IPS-NIHi7 (cell line): ENCODE measurements at regions not wholly inside any gene's neighbourhood (a gene's known extent, or its start where the extent isn't known, plus 50 kb on each side); places are given as distances from the start of the nearest gene placed in this dataset.

Source experiments
- DNase-seq: peaks from one replicate; pipeline ENCODE4 v3.0.0; 2012; ENCODE audit warnings: mixed read lengths; ENCODE audit errors: extremely low spot score

DNA sequence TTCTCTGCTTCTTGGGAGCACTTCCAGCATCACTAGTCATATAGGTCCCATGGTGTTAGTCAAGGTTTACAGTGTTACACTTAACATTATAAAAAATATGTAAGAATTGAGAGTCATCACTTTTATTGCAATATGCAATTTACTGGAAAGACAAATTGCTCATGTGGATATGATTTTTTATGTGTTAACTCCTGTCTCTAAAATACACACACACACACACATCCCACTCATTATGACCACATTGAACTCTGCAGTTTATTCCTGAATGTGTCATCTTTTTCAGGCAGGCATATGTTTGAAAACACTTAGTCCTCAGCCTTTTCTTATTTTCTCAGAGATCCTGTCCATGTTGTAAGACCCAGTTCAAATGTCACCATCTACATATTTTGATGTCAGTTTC, 148.5 kb upstream of the MRPS30 start:
- DNase-seq: no peak

DNA sequence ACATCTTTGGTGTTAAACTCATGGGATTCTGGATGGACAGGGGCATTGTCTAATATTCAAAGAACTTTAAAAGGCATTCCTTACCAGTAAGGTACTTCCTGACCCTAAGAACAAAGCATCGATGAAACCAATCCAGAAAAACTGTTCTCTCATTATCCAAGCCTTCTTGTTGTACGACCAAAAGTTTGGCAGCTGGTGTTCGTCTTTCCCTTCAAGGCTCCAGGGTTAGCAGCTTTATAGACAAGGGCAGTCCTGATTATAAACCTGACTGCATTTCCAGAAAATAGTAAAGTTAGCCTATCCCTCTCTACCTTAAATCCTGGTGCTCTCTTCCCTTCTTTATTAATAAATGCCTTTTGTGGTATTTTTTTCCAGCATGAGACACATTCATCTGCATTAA, 149.4 kb upstream of the MRPS30 start:
- DNase-seq: no peak

DNA sequence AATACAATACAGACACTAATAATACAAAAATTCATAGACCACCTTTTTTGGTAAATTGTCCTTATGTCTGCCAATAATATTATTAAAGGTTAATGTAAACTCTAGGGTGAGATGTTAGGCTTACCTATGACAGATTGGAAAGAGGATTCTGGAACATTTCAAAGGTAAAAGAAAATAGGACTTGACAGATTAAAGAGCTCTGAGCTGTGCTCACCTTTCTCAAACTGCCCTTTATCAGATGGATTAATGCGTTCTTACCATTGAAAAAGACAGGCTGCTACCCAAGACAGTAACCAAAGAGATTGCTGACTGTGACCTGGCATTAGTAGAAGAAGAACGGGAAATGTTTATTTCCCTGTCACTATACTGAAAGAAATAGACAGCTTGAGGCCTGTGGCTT, 156.1 kb upstream of the MRPS30 start:
- DNase-seq: no peak

DNA sequence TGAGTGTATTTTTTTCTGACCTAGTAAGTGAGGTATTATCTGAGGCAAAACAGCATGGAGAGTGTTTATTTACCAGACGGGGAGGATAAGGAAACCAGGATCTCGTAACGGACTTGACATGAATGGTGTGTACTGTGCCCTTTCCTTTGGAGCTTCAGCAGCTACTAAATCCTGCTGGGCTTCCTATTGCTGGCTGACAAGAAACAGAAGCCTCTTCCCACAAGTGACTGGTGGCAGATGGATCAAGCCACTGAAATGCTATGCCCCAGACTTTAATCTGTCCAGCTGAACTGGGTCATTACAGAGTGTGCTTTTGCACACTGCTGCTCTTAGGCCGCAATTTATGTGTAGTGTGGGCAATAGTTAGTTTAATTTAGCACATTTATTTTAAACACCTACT, 162.7 kb upstream of the MRPS30 start:
- peak; percentile 17 for DNase-seq

DNA sequence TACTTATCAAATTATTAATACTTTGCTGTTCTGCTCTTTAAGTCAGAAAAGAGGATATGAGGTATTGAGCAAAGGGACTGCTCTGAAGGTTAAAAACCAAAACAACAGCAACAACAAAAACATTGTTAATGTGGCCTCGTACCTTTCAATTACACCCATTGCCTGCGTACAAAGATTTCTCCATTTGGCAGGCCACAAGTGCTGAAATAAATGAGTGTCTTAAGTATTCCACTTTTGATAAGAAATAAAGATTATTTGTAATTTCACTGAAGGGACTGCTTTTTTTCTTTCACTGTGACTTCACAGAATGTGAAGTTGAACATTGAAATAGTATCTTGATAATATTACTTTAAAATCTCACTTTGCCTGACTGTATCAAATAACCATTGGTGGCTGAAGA, 163.2 kb upstream of the MRPS30 start:
- DNase-seq: no peak

DNA sequence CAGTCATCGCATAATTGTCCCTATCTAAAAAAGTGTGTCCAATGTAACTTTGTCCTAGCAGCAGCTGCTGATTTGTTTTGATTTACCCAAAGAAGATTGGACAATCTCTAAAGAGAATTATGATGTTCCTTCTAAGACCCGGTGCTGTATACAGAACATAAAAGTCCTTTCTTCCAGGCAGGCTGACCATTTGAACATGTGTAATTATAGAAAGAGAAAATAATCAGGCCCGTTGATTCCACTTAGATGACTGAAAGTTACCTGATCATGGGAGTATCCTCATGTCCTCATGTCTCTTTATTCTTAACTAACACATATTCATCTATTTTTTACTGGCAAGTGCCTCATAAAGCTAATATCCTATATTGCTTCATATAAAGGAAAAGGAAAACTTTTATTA, 164.1 kb upstream of the MRPS30 start:
- DNase-seq: no peak

DNA sequence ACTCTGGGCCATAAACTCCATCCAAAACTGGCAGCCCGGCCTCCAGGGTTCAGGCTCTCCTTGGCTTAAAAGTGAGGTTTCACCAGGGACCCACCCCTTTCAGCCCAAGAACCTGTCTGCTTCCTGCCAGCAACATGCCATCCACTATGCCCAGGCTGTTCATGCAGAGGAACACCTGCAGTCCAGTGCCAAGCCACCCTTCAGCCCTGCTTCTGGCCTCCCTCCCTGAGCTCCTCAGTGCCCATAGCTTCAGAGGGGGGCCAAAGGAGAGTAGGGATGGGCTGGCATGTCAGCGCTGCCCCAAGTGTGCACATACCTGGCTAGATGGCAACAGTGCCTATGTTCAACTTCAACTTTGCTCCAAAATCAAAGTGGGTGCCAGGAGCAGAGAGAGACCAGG, 166.9 kb upstream of the MRPS30 start:
- DNase-seq: no peak

DNA sequence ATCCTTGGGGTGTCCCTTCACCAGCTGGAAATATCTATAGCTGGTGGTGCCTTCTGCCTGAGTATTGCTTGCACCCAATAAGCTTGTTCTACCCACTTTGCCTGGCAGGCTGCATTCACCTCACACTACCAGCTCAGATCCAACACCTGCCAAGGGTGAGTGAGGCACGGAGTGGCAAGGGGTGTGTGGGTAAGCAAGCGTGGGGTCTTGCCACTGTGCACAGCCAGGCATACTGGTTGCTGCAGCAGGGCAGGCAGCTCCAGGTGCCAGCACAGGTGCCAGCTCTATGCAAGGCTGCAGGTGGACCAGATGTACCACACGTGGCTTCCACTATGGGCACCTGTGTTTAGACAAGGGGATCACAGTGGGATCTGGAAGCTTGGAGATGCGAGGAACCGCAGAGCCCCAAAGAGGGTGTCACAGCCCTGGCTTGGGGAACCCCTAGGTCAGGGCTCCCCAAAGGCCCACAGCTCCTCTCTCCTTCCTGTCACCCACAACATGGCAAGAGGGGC, 167.7 kb upstream of the MRPS30 start:
- no peak for DNase-seq

DNA sequence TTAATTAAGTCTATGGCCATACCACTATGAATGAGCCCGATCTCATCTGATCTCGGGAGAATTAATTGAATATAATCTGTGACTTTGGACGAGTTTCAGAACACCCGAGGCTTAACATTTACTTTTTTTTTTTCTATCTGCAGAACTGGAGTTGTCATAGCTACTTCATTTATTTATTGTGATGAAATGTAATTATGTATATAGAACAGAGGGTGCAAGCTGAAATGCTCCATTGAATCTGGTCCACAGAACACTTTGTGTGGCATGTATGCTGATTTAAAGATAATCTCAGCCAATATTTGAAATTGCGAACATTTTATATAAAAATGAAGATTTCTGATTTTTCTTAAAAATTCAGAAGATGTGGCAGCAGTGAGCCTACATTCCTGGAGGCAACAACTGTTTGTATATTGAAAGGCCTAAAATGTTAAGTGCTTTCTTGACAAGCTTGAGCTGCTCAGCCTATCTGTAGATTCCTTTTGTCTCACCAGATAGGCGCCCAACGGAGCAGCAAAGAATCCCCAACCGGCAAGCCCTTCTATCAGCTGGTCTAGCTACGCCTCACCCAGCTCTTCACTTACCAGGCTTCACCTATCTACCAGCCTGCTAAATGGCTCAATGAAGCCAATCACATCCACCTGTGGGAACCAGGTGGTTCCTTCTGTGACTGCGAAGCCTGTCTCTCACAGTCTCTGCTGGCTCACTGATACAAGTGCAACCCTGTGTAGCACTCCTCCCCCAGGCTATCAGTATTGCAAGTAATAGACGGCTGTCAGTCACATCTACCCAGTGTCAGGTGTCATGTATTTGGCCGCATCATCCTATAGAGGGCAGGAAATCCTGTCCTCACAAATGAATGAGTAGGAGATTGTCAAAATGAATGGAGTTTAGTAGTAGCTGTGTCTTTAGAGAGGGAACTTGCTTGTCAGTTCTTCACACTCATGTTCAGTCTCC, 170.6 kb upstream of the MRPS30 start:
- DNase-seq: peak; percentile 30

DNA sequence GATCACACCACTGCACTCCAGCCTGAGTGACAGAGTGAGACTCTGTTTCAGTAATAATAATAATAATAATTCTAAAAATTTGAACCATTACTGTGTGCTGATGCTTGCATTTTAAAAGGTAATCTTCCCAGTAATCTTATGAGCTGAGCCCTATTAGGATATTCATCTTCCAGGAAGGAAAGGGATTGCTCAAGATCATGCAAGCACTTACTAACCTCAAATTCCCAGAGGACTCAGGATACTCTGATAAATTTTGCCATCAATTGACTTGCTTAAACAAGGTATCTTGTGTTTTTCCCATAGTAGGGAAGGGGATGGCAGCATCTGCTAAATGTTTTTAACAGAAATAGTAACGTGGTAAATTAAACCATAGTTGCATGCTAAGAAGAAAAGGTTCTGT, 176.4 kb upstream of the MRPS30 start:
- no peak for DNase-seq

DNA sequence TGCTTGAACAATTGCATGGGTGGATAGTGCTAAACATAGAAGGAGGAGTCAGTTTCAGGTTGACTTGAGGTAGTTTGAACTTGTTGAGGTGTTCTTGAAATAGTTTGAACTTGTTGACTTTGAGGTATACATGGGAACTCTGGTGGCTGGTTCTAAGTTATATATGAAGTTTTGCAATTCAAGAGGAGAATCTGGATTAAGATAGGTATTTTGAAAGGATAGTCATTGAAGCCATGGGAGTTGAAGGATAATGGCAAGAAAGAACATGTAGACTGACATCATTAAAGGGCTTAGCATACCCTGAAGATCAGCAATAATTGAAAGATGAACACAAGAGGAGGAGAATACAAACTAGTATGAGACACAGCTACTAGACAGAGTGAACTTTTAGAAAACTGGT, 181.9 kb upstream of the MRPS30 start:
- no peak for DNase-seq

DNA sequence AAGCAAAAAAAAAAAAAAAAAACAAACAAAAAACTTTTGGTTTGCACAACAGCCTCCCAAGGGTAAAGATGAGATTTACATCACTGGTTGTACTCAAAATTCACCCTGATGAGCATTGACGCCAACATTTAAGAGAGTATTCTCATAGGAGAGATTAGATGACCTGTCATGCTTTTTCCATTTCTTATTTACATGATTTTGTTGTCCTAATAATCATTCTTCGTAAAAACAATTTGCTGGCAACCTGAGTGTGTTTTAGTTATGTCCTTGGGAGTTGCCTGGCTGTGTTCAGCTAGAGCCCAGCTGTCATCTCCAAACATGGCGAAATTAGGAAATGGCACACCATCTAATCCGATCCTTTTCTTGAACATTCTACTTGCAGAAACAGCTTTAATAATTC, 186.4 kb upstream of the MRPS30 start:
- DNase-seq: no peak

DNA sequence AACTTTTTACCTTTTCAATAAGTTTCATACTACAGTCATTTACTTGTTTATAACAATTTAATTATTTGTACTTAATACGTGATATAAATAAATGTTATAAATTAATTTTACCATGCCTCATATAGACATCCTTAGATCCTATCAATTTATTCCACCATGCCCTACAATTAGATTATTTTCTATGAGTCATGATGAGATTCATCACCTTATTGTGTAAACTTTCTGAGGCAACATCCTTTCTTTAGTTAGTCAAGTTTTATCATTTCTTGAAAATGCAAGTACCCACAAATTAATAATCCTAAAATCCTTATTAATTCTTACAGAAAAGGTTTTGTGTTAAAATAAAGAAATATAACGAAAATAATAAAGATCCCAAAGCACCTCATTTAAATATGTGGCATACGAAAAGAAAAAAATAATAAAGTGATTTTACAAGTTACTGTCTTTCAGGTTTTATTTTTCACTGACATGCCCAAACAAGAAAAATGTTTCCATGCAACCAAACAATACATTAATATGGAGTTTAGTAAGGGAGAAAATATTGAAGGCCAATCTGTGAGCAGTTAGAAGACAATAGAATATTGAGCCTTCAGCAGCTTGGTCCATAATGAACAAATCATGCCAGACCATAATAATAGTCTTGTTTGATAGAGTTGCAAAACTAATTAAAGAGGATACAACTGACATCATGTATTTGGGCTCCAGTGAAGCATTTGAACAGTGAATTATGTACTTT, 188.7 kb upstream of the MRPS30 start:
- no peak for DNase-seq

DNA sequence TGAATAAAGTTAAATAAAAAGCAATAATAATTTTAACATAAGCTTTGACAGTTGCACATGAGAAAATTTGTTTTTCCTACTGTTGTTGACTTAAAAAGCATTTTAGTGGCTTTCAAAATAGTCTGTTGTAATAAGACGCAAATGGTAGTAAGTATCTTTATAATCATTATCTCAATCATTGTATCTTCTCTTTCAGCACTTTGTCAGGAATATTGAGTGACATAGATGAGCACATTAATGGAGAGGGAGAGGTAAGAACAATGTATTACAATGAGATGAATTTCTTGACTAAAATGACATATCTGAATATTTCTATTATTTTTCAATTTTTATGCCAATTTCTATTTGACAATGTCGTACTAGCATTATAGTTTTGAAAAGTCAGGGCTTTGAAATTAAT, 193.9 kb upstream of the MRPS30 start:
- no peak for DNase-seq

DNA sequence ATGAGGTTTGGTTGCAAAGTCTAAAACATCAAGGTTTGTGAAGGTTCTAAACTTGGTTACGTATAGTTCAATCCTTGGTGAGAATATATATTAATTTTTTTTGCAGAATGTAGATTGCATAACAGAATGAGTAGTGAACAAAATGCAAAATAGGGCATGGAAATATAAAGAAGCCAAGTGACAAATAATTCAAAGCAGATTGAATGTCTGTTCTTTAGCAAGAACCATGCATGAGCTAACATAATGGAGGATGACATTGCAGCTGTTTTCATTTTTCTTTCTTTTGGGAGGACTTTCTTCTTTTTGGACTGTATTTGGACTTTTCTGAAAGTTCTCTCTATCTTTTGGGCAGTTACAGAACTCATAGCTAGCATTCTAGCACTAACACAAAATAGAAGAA, 194.8 kb upstream of the MRPS30 start:
- DNase-seq: no peak

DNA sequence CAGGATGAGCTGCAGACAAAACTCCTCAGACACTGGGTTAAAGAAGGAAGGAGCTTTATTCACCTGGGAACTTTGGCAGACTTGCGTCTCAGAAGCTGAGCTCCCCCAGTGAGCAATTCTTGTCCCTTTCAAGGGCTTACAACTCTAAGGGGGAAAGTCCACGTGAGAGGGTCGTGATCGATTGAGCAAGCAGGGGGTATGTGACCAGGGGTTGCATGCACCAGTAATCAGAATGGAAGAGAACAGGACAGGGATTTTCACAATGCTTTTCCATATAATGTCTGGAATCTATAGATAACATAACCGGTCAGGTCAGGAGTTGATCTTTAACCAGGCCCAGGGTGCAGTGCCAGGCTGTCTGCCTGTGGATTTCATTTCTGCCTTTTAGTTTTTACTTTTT, 202.8 kb upstream of the MRPS30 start:
- no peak for DNase-seq

DNA sequence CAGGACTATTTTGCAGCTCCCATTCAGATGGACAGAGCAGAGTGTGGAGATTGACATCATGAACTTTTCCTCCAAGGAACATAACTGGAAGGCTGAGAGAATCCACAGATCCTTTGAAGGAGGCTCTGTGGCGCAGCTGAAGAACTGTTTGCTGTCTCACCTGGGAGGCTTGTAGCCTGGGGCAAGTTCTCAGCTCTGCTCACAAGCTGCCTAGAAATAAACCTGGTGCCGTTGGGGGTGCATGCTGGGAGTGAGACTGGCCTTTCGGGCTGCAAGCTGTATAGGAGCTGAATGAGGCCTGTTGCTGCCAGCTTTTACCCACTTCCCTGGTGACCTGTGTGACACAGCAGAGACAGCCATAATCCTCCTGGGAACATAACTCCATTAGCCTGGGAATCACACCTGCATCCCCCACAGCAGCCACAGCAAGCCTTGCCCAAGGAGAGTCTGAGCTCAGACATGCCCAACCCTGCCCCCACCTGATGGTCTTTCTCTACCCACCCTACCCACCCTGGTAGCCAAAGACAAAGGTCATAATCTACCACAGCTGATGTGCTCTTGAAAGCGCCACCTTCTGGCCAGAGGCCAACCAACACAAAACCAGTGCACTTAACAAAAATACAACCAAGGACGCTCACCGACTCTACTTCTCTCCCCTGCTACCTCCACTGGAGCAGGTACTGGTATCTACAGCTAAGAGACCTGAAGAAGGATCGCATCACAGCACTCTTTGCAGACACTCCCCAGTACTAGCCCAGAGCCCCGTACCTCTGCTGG, 205.1 kb upstream of the MRPS30 start:
- peak; percentile 16 for DNase-seq

DNA sequence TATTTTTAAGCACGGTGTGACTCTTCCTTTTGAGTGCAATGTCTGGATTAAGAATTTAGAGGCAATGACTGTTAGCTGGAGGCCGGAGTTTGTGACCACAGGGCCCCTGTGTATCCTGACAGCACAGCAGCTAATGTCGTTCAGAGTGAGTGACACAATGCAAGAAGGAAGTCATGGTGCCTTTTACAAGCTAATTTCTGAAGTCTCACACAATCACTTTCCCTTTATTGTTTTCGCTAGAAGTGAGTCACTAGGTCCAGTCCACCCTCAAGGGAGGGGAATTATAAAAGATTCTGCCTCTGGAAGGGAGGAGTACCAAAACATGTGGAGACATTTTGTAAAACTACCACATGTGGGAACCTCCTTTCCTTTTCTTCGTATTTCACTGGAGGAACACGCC, 185.5 kb upstream of the FGF10 start:
- no peak for DNase-seq

DNA sequence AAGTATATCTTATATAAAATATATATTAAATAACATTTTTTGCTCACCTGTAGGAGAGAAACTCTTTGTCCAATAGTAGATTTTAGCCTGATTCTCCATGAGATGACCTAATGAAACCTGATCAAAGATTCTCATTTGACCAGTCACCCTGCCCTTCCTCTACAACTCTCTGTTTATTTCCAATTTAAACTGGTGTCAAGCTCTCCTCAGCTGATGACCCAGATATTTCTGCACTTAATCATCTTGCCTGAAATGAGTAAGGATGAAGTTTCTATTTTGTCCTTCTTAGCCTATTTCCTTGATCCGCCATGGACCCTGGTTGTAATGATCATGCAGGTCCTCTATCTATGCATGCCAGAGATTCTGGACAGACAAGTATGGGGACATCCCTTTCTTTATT, 179.3 kb upstream of the FGF10 start:
- no peak for DNase-seq

DNA sequence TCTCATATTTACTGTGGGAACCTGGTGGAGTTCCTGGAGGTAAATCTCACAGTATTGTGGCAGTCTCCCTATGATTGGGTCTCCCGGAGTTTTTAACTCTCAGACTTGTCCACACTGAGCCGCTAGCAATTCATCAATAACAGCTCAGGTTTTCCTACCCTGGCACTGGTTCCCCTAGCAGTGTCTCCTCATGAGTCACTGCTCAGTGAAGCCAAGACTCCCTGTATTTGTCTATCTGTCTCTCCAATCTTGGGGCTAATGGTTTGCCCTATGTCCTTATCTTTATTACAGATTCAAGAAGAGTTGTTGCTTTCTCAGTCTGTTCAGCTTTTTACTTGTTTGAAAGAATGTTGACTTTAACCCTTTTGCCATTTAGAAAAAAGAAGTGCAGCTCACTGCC, 176.7 kb upstream of the FGF10 start:
- DNase-seq: no peak

DNA sequence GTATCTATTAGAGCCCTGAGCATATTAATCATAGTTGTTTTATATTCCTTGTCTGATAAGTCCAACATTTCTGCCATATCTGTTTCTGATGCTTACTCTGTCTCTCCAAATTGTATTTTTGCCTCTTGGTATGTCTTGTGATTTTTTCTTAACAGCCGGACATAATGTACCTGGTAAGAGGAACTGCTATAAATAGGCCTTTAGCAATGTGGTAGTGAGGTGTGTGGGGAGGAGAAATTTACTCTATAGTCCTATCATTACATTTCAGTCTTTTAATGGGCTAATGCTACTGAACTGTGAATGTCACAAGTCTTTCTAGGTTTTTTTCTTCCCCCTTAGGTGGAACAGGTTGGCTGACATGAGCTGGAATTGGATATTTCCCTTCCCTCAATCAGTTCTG, 176.1 kb upstream of the FGF10 start:
- no peak for DNase-seq

DNA sequence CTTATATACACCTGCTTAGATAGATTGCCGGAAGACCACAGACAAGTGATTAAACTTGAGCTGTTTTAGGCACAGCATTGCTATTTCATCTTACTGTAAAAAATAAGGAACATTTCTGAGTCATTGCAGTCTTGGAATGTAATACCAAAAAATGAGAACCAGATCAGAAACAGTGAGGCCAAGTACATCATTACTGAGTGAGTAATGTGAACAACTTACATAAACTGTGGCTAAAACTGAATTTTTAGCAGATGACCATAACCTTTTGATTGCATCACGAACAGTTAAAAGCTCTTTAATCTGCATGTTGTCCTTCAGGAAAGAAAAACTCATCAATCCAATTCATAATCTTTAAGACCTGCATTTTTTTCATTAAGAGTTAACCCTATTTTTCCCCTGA, 157.1 kb upstream of the FGF10 start:
- DNase-seq: no peak
